ENCODE measurements at regions not wholly inside any gene's neighbourhood (a gene's known extent, or its start where the extent isn't known, plus 50 kb on each side); places are given as distances from the start of the nearest gene placed in this dataset.

DNA sequence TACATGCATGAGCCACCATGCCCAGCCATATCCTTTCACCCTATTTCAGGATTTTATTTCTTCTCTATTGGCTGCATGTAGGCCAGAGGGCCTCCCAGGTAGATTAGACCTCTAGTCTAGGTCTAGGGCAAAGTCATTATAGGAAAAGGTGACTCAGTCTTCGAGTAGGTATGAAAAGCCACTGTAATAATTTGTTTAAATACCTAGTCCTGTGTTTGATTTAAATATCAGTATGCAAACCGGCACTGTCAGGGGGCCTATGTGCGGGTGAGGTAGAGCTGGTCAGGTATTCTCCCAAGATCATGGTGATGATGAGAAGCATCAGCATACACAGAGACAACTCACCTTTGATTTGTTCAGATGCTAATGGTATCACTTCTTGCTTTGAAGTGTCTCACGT lies 101.4 kb upstream of the UMPS start:
- no peak for DNase-seq (ENCODE audit: extremely low spot score)
- CTCF ChIA-PET: interaction anchor here (0.8 to 1.4 kb wide), 4 partner anchors 8 to 15 kb away, joined by 3 to 4 read pairs (median 3); no protein-coding TSS in a partner anchor
- TF ChIP-seq, protein P1, sequence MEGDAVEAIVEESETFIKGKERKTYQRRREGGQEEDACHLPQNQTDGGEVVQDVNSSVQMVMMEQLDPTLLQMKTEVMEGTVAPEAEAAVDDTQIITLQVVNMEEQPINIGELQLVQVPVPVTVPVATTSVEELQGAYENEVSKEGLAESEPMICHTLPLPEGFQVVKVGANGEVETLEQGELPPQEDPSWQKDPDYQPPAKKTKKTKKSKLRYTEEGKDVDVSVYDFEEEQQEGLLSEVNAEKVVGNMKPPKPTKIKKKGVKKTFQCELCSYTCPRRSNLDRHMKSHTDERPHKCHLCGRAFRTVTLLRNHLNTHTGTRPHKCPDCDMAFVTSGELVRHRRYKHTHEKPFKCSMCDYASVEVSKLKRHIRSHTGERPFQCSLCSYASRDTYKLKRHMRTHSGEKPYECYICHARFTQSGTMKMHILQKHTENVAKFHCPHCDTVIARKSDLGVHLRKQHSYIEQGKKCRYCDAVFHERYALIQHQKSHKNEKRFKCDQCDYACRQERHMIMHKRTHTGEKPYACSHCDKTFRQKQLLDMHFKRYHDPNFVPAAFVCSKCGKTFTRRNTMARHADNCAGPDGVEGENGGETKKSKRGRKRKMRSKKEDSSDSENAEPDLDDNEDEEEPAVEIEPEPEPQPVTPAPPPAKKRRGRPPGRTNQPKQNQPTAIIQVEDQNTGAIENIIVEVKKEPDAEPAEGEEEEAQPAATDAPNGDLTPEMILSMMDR (IDR thresholded peaks at IDR 0.05; ENCODE audit: control extremely low read depth, extremely low read depth, low read depth, missing control alignments): no peak
- POLR2A ChIA-PET: no interaction called here

GRCh38 chr3:124629497-124629896 lies 100.8 kb upstream of the UMPS start:
- POLR2A ChIA-PET: no interaction called here
- CTCF ChIA-PET: interaction anchor here (0.8 to 1.4 kb wide), 3 partner anchors 9 to 14 kb away, joined by 3 to 4 read pairs (median 3); no protein-coding TSS in a partner anchor
- TF ChIP-seq, protein P1 (IDR thresholded peaks at IDR 0.05; ENCODE audit: control extremely low read depth, extremely low read depth, low read depth, missing control alignments): no peak
- DNase-seq (ENCODE audit: extremely low spot score): no peak

DNA sequence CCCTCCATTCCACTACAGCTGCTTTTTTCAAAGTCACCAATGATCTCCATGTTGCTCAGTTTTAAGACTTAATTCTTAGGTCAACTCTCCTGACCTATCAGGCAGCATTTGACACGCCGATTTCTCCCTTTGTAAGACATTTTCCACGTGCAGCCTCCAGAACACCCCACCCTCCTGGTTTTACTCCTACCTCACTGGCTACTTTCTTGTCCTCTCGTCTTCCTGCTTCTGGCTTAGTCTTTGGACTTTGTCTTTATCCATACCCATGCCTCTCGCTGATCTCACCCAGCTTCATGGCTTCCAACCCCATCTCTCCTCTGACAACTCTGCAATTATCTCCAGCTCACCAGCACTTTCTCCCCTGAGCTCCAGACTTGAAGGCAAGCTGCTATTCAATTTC lies 99.3 kb upstream of the UMPS start:
- CTCF ChIA-PET: interaction anchor here (0.7 kb wide), 1 partner anchor 9 kb away, joined by 3 read pairs; no protein-coding TSS in a partner anchor
- POLR2A ChIA-PET: no interaction called here
- DNase-seq (ENCODE audit: extremely low spot score): no peak
- TF ChIP-seq, protein P1 (IDR thresholded peaks at IDR 0.05; ENCODE audit: control extremely low read depth, extremely low read depth, low read depth, missing control alignments): no peak

DNA sequence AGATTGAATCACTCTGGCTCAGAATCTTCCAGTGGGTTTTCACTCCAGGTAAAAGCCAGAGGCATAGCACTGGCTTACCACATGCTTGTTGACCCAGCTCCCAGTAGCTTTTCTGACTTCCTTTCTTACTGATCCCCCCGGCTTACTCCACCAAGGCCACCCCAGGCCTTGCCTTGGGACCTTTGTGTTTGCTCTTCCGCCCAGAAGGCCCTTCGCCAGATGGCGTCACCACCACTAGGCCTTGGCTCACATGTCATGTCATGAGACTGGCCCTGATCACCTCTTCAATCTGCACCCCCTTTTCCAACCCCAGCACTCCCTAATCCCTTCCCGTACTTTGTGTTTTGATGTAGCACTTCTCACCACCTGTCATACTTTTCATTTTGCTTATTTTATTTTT lies 98.5 kb upstream of the UMPS start:
- TF ChIP-seq, protein P1 (IDR thresholded peaks at IDR 0.05; ENCODE audit: control extremely low read depth, extremely low read depth, low read depth, missing control alignments): no peak
- DNase-seq (ENCODE audit: extremely low spot score): no peak
- POLR2A ChIA-PET: no interaction called here
- CTCF ChIA-PET: no interaction called here

- TF ChIP-seq, protein P1 (IDR thresholded peaks at IDR 0.05; ENCODE audit: control extremely low read depth, extremely low read depth, low read depth, missing control alignments): no peak
- no peak for DNase-seq (ENCODE audit: extremely low spot score)
- CTCF ChIA-PET: interaction anchor here (1.0 to 1.2 kb wide), 2 partner anchors 11 to 18 kb away, joined by 3 read pairs; no protein-coding TSS in a partner anchor
- POLR2A ChIA-PET: no interaction called here
Measured at GRCh38 chr3:124632566-124633140, 97.6 kb upstream of the UMPS start.

DNA sequence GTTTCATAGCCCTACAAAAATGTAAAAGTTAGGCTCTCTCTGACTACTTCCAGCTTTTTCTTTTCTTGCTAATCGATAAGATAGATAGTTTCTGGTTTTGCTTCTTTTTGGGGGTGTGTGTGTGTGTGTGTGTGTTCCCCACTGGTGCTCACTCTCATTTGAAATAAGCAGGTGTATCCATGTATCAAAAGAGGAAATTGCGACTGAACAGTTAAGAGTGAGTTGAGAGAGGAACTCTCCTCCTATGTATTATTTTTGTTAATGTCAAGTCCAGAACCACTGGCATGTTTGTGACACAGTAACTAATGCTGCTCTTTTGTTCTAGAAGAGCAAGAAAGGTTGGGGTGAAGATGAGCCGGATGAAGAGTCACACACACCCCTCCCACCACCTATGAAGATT lies 96.7 kb upstream of the UMPS start:
- POLR2A ChIA-PET: no interaction called here
- DNase-seq (ENCODE audit: extremely low spot score): no peak
- TF ChIP-seq, protein P1 (IDR thresholded peaks at IDR 0.05; ENCODE audit: control extremely low read depth, extremely low read depth, low read depth, missing control alignments): no peak
- CTCF ChIA-PET: interaction anchor here (1.0 to 1.2 kb wide), 2 partner anchors 10 to 17 kb away, joined by 3 read pairs; no protein-coding TSS in a partner anchor

Measured in GM10248 (cell line).